Fibroblast of skin of right biceps (primary cell): ENCODE measurements at regions not wholly inside any gene's neighbourhood (a gene's known extent, or its start where the extent isn't known, plus 50 kb on each side); places are given as distances from the start of the nearest gene placed in this dataset.
A peak's percentile ranks its signal among the peaks of the same experiment; 100 is the strongest.

Experiments used
- DNase-seq: peaks from one replicate; pipeline ENCODE4 v3.0.0-alpha.2; 2013

DNA sequence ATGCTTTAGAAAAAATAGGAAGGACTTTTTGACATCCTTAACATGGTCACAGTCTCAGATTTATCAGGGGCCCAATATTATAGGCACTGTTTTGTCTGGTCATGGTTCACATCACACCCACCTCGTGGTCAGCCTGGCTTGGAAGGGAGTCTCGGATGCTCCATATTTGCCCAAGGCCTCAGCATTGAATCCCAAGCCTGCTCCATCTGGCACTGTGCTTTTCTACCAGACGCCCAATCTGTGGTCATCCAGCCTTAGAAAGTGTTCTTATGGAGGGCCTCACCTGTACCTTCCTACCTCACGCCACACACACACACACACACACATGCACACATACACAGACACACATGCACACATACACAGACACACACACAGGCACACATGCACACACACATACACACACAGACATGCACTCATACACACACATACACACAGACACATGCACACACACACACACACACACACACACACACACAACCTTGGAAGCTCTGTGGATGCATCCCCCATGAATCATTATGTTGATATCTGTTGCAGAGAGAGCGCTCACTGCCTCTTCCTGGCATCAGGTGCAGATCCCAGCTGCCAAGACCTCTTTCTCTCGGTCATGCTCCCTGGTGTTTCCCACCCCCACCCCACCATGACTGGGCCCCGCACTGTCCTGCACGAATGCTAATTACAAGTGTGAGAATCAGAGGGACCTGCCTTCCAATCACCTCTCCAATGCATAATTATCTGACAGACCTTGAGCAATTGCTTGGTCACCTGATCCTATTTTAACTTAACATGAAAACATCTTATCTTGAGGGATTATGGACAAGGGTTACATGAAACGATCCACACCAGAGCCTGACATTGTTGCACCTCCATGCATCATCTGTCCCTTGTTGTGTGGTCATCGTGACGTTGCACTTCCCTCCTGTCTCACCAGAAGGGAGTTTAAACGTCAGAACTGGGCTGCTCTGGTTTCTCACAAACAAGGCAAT is 122.7 kb upstream of the TMEM72 start:
- peak; percentile 22 for DNase-seq

DNA sequence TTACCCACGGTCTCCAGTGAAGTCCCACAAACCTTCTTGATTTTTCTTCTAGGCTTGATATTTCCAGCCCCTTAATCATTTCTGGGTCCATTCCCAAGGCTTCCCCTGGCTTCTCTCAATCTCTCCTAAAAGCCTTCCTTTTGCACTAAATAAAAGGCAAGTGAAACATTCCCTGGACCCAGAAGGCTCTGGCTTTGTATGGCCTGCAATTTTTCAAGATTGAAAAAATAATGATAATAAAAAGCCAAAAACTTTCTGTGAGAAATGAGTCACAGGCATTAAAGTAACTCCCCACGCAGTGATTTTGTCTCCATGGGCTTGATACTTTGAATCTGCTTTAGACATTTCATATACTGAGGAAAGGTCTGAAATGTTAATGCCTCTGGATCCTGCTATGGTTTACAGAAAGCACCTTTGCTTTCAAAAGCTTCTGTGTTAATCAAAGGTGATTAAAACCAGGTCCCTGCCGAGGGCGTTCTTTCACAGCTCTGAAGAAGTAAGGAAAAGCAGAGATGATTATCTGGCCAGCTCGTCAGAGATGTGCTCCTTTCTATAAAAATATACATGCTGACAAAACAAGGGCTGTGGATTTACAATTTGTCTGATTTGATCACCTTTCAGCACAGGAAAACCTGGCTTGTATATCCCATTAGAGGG is 118.9 kb upstream of the TMEM72 start:
- no peak for DNase-seq

DNA sequence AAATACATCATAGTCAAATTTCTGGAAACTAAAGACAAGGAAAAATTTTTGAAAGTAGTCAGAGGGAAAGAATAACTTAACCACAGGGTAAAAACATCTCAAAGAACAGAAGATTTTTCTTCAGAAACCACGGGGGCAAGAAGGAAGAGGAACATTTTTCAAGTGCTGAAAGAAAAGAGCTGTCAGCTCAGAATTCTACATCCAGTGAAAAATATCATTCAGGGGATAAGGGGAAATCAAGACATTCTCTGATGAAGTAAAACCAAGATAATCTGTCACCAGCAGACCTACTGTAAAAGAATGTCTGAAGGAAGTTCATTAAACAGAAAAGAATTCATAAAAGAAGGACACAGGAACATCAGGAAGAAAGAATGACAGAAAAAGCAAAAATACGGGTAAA is 111.2 kb upstream of the TMEM72 start:
- peak; percentile 49 for DNase-seq

DNA sequence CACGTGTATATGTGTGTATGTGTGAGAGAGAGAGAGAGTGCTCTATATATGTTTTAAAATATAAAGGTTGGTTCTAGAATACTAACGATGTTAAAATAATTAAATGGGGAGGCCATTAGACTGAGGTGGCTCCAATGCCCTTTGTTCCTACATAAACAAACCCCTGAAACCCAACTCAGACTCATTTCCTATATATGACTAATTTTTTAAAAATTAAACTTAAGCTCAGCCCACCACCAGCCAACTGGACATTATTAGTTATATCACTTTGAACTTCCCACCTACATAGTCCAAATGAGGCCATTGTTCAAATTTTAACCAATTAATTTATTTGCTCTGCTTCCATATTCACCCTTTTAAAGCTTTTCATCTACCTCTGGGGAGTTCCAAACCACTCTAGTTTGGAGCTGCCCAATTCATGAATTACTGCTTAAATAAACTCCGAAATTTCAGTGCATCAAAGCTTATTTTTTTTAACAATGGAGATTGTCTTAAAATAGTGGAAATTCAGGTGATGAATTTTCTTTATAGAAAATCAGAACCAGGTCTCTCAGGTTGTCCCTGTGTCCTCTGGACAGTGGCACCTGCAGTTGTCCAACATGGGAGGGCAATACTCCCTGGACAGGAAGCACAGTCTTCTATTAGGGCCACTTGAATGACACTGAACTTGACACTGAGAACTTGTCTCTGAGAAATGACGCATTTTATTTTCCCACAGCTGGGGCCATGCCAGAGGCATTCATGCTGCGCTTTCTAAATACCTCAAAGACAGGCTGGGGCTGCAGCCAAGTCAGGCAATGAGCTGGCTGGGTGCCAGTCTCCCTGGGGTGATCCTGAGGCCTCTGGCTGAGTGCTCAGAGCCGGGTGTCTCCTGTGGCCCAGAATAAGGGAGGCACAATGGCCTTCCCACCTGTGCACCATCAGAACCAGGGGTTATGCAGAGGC is 109.5 kb upstream of the TMEM72 start:
- DNase-seq = peak; percentile 97

DNA sequence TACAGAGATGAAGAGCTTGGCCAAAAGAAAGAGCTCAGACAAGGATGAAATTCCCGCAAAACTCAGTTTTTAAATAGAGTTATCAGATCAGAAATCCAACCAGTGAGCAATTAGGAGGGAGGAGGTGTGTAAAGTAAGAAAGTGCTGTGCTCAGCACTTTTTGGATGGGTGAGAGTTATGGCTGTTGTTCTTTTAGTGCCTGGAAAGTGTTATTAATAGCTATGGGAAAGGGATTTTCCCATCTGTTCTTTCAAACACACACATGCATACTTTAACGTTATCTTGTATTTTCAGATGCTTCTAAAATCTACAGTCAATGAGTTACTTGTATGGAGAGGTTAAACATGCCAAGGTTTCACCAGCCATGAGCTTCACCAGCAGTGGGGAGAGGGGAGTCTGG is 107.3 kb upstream of the TMEM72 start:
- no peak for DNase-seq

DNA sequence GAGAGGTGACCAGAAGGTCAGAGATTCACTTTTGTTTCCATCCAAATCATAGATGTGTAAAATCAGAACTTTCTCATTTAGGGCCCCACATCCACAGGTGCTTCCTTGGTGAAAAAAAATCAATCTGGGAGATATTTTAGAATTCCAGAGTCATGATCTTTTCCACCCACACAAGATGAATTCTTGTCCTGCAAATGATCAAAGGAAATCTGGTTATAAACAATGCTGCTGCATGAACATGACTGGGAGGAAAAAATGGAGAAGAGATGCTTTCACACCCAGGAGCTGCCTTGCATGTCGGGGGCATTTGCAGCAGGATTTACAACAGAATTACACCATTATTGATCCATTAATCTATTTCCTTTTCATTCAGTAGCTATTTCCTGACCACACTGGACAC is 106.5 kb upstream of the TMEM72 start:
- no peak for DNase-seq

DNA sequence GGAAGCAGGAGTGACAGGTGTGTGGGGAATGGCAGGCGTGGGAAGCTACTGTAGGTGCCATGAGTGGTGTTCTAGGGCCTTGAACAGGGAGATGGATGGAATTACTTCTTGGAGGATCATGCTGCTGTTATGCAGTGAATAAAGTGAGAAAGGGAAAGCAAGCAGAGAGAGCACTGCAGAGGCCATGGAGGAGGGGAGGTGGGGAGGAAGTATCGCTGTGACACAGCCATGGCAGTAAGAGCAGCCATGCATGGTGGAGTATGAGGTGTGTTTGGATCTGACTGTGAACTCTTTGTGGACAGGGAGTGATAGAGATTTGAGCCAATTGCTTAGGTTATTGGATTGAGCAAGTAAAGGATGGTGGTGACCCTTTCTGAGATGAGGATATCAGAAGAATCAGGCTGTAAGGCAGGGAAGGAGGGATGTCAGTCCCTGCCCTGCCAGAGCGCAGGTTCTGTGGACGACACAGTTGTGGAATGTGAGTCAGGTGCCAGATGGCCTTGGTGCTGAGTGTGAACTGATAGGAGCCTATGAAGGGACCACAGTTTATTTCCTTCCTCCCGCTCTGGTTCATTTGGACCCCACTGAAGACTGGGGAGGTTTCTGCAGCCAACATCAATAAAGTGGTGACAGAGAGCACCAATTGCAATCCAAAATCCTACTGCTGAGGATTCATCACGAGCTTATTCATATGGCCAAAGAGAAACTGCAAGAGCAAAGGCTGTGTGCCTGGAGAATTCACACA is 105.5 kb upstream of the TMEM72 start:
- DNase-seq = no peak

DNA sequence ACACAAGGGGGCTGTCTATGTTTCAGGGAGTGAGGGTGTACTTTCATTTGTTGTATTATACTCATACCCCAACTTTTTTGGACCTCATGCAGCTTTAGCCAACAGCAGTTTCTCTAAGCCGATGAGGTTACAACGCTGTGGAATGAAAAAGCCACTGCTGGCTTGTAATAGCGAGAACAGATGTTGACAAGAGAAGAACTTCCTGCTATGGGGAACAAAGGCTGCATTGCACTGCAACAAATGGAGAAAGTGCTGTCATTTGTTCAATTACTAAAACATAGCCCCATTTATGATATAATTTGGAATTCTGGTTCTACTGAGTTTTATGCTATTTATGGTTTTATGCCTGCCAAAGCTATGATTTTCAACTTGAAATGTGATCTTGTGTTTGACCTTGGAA is 104.2 kb upstream of the TMEM72 start:
- DNase-seq = no peak

DNA sequence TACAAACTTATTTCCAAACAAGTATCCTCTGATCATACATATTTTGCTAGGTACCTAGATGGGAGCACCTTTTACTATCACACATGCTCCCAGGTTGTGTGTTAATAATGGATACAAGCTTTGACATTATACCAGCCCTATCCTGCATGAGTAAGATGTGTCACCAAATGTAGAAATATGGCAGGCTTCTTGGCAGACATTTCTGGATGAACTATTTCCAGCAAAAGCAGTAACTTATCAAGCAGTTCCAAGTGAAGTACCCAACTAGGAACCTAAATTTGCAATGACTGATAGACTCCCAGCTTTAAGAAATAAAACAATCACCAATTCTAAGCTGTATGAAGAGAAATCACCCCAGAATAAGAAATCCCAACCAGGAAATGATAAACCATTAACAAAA is 103.7 kb upstream of the TMEM72 start:
- DNase-seq = no peak

DNA sequence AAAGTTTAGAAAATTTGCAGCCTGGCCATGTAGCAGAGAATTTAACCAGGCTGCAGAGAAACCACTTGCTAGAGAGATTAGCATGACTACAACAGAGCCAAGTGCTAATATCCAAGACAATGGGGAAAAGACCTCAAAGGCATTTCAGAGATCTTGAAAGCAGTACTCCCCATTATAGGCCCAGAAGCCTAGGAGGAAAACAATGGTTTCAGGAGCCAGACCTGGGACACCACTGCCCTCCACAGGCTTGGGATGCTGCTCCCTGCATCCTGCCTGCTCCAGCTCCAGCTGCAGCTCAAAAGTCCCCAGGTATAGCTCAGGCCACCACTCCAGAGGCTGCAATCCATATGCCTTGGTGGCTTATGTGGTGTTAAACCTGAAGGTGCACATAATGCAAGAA is 101.5 kb upstream of the TMEM72 start:
- peak; percentile 30 for DNase-seq

DNA sequence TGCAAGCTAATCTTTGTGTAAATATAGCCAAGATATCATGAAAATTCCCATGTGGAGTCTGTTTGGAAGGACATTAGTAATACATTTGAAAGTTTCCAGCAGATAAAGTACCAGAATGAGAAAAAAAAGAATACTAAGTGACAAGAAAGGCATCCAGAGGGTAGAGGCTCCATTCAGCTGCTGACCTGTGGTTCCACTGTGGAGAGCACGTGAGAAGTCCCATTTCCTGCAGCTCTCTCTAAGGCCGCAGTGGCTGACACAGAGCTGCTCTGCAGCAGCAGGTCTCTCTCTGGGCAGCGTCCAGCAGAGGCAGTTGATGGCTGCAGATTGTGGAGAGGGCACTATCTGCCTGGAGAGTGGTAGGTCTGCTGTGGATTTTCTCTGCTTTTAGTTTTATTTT is 100.1 kb upstream of the TMEM72 start:
- DNase-seq = no peak

DNA sequence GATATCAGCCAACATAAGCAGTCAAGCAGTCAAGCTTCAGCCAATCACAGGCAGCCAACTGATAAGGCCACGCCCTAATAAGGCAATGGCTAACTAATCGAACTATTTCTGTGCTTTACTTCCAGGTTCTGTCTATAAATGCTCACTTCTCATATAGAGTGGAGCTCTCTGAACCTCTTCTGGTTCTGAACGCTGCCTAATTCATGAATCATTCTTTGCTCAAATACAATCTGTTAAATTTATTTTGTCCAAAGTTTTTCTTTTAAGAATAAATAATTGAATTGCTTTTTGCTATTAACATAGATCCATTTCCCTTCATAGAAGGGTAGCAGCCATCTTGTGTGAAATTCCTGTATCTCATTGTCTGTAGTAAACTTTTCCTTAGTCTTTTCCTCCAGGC is 97.9 kb upstream of the TMEM72 start:
- DNase-seq = no peak

DNA sequence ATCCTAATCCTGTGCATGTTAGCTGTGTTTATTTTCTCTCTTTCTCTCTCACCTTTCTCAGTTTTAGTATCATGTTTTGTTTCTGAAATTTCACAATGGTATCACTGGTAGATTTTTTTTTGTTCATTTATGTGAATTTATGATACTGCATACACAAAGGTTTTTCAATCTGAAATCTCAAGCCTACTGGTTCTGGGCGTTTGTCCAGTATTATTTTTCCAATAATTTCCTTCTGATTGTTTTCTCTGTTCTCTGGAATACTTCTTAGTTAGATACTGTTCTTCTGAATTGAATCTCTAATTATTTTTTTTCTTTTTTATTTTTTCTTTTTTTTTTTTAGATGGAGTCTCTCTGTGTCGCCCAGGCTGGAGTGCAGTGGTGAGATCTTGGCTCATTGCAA is 96.2 kb upstream of the TMEM72 start:
- DNase-seq = no peak

DNA sequence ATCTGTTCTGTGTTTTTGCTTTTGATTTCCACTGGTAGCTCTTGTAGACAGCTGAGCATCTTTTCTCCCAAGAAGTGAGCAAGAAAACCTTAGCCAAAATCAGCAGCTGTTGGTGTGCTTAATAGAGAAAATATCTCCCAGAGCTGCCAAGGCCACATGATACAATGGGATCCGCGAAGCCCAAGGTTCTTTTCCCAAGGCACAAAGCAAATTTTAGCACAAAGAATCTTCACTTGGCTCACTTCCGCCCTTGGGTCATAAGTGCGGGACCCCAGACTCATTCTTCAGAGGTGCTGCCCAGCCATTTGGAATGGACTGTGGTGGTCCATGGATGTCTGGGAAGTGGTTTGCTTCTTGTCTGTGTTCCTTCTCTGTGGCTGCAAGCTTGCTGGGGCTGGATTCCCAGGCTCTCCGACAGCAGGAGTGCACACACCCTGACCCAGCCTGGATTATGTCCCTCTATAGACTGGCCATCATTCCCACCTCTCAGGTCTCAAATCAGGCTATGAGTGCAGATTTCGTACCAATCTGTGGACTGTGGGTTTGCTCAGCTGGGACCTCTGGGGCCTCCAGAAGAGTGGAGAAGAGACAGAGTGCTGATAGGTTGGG is 93.0 kb upstream of the TMEM72 start:
- no peak for DNase-seq

DNA sequence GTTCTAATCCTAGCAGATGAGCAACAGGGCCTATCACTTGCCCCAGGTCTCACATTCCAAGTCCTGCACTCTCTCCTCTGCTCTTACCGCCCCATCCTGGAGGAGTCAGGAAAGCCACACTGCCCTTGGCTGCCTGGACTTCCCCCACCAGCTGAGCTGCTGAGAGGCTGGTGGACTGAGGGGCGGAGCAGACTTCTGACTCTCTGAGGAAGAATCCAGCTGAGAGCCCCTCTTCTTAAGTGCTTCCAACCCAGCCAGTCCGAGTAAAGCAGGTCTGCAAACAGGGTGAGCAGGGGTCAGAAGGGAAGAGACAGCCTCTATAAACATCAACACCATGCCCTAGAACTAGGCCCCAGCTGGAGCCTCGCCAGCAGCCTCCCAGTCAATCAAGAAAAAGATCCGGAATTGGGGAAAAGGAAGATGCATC is 92.4 kb upstream of the TMEM72 start:
- DNase-seq = peak; percentile 22

DNA sequence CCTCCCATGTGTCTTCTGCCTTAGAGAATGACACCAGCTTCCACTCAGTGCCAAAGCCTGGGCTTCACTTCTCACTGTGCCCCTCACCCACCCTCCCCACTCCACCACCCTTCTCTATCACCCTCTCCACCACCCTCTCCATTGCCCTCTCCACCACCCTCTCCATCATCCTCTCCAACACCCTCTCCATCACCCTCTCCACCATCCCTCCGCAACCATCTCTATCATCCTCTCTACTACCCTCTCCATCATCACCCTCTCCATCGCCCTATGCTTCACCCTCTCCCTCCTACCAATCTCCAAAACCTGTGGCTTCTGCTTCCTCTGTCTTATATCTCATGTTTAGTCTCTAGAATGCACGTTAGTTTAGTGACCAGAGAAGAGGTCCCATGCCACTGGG is 91.0 kb upstream of the TMEM72 start:
- DNase-seq = no peak

DNA sequence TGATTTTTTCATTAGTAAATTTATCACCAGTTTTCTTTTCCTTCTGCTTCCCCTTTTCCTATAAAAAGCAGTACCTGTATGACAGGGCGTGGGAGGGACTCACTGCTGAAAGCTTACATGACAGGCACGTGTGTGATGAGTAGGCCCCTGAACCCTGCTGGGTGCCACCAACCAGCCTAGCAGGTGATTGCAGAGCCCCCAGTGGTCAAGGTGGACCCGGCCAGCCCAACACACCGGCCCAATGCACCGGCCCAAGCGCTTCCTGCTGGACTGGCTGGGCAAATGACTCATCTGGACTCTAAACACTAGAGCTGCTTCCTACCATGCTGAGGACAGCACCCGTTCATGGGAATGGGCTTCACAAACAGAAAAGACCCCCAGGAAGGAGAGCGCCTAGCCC is 89.8 kb upstream of the TMEM72 start:
- DNase-seq = no peak

DNA sequence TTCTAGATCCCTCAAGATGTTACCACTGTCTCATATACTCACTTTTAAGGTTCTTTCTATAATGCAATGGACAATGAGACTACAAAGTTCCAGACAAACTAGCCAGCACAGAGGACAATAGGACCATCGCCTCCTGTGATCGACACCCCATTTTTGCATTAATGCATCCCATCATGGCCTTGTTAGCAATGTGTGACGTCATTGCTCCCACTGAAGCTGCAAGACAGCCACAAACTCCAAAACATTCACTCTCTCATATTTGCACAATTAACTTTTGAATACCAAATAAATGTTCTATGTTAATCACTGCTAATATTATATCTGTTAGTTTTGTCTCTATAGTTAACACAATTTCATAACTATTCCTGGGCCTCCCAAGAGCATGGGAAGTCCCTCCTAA is 88.8 kb upstream of the TMEM72 start:
- DNase-seq = no peak

DNA sequence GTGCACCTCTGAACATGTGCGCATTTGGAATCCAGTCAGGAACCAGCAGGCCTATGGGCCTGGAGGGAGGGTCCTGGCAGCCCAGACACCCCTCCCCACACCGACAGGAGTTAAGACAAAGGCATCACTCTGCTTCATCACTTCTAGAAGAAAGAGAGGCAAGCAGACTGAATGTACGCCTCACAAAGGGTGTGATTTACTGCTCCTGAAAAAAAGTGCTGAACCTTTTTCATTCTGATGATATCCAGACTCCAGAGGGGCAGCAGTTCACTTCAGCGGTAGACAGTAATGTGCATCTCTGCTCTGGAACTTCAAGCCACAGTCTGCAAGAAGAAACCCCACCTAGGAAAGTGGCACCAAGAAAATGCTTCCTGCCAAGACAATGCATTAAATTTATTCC is 88.2 kb upstream of the TMEM72 start:
- no peak for DNase-seq

DNA sequence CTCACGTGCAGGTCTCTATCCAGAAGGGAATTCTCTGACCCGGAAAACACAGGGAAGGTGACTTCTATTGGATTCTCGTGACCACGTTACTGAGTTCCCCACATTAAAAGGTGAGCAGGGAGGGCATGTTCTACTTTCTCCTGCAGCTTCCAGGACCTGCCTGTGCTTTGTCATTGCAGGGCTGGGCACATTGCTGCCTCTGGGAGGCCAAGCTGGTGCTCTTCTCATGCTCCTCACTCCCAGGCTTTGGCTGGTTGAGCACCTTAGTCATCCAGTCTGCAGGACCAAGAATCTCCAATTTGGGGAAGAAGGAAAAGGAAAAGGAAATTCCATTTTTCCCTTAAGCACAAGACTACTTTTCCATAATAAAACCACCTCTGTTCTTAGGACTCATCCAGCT is 86.5 kb upstream of the TMEM72 start:
- DNase-seq = no peak

DNA sequence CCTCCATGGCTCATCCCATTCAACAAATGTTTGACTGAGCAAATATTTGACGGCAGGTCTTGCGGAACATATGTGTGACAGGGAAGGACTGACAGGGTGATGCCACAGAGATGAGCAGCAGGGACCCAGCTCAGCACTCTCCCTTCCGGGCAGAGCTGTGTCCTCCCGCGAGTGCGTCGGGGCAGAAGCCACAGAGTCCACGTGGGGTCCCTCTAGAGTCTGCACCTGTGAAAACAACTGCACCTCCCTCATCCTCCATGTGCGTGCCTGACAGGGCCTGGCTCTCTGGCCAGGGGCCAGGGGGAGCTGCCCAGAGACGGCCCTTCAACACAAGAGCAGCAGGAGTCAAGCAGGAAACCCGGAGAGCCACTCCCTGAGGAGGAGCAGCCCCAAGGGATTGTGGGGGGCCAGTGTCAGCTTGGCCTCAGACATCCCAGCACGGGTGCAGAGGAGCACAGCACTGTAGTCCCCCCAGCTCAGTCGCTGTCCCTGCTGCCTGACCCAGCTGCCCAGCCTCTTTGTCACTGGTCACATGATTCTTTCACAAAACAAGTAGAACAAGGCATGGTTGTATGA is 83.6 kb upstream of the TMEM72 start:
- DNase-seq = no peak
